ENCODE measurements at regions not wholly inside any gene's neighbourhood (a gene's known extent, or its start where the extent isn't known, plus 50 kb on each side); places are given as distances from the start of the nearest gene placed in this dataset.

DNA sequence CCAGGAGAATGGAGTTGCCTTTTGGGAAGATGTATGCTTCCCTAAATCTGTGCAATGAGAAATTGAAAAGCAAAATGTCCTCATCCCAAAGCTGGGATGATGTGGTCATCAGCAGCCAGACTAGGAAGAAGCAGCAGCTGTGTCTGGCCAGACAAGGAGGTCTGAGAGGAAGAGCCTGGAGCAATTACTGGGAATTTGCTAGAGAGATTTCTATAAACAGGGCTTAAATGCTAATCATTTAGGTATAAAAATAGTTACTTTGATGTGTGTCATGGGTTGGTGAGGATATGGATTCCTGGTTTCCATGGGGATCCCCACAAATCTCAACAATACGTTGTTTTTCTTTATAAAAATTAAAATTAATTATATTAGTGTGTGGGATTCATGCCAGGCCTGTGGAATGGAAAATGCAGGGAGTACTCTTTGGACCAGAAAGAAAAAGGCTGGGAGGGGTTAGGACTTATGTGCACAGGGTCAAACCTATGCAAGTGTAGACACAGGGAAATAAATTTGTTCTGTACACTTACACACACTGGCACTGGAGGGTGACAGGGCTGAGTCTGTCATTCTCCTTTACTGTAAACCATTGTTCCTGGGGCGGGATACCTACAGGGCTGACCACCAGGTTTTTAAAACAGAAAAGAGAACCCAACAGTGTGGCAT, 58.7 kb upstream of the TRPC7 start:
- TF ChIP-seq, protein P1, sequence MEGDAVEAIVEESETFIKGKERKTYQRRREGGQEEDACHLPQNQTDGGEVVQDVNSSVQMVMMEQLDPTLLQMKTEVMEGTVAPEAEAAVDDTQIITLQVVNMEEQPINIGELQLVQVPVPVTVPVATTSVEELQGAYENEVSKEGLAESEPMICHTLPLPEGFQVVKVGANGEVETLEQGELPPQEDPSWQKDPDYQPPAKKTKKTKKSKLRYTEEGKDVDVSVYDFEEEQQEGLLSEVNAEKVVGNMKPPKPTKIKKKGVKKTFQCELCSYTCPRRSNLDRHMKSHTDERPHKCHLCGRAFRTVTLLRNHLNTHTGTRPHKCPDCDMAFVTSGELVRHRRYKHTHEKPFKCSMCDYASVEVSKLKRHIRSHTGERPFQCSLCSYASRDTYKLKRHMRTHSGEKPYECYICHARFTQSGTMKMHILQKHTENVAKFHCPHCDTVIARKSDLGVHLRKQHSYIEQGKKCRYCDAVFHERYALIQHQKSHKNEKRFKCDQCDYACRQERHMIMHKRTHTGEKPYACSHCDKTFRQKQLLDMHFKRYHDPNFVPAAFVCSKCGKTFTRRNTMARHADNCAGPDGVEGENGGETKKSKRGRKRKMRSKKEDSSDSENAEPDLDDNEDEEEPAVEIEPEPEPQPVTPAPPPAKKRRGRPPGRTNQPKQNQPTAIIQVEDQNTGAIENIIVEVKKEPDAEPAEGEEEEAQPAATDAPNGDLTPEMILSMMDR (conservative IDR thresholded peaks at IDR 0.05; ENCODE audit: low read length): no peak
- TF ChIP-seq EZH2phosphoT487 (IDR thresholded peaks at IDR 0.05; ENCODE audit: borderline replicate concordance): no peak

Data from Loucy (cell line).